Endodermal cell (in vitro differentiated cells): ENCODE measurements at regions not wholly inside any gene's neighbourhood (a gene's known extent, or its start where the extent isn't known, plus 50 kb on each side); places are given as distances from the start of the nearest gene placed in this dataset.
A peak's percentile ranks its signal among the peaks of the same experiment; 100 is the strongest.

ENCODE experiments used
- DNase-seq: peaks from one replicate; pipeline ENCODE4 v3.0.0-alpha.2; 2017
- H3K27ac ChIP-seq: 2 replicates; pipeline ENCODE4 v1.5.1; 2013; ENCODE audit warnings: mild to moderate bottlenecking, low read depth, low read length, moderate library complexity
- H3K27me3 ChIP-seq: 2 replicates; pipeline ENCODE4 v1.6.1; 2013; ENCODE audit warnings: mild to moderate bottlenecking, low read length, moderate library complexity; ENCODE audit not compliant: insufficient read depth, control insufficient read depth, poor library complexity, severe bottlenecking
- H3K36me3 ChIP-seq: 2 replicates; pipeline ENCODE4 v1.7.0; 2013; ENCODE audit warnings: mild to moderate bottlenecking, low read length, moderate library complexity; ENCODE audit not compliant: control insufficient read depth, insufficient read depth
- H3K4me1 ChIP-seq: one replicate; pipeline ENCODE4 v1.7.0; 2013; ENCODE audit warnings: low read length; ENCODE audit not compliant: control insufficient read depth, insufficient read depth
- H3K4me3 ChIP-seq: 2 replicates; pipeline ENCODE4 v1.5.1; 2013; ENCODE audit warnings: mild to moderate bottlenecking, low read length, moderate library complexity
- H3K9ac ChIP-seq: 2 replicates; pipeline ENCODE4 v1.6.1; 2013; ENCODE audit warnings: mild to moderate bottlenecking, low read length, moderate library complexity; ENCODE audit not compliant: poor library complexity, severe bottlenecking; ENCODE audit errors: extremely low read depth
- H3K9me3 ChIP-seq: 2 replicates; pipeline ENCODE4 v1.6.1; 2013; ENCODE audit warnings: mild to moderate bottlenecking, low read length, moderate library complexity; ENCODE audit not compliant: control insufficient read depth
- H3K27ac Mint-ChIP-seq: 2 replicates; pipeline ENCODE4 v1.8.0; 2020; ENCODE audit warnings: mixed read lengths
- H3K27me3 Mint-ChIP-seq: 2 replicates; pipeline ENCODE4 v1.8.0; 2021; ENCODE audit warnings: mild to moderate bottlenecking, mixed read lengths; ENCODE audit not compliant: insufficient read depth
- H3K36me3 Mint-ChIP-seq: 2 replicates; pipeline ENCODE4 v1.8.0; 2020; ENCODE audit warnings: low read depth, mixed read lengths
- H3K4me1 Mint-ChIP-seq: 2 replicates; pipeline ENCODE4 v1.8.0; 2020; ENCODE audit warnings: mixed read lengths
- H3K4me3 Mint-ChIP-seq: 2 replicates; pipeline ENCODE4 v1.8.0; 2020; ENCODE audit warnings: mild to moderate bottlenecking, moderate library complexity, mixed read lengths
- H3K9me3 Mint-ChIP-seq: 2 replicates; pipeline ENCODE4 v1.8.0; 2020; ENCODE audit warnings: mild to moderate bottlenecking, mixed read lengths
- WGBS, 2 experiments: methylation state at CpG; one replicate each; pipeline versions ENCODE4 v1.1.5 to v1.1.7; 2013; ENCODE audit warnings: missing lambda C conversion rate in 2 of 2, mixed read lengths in 1 of 2; ENCODE audit not compliant: insufficient coverage in 1 of 2, insufficient read length in 1 of 2; 5-methylcytosine and 5-hydroxymethylcytosine counted together
- TF ChIP-seq, protein P1 (sequence below): fragments of 200-600 bp; sonication (generic); conservative IDR thresholded peaks from 2 replicates; pipeline ENCODE4 v1.5.0; 2021; ENCODE audit warnings: antibody characterized with exemption, mild to moderate bottlenecking

DNA sequence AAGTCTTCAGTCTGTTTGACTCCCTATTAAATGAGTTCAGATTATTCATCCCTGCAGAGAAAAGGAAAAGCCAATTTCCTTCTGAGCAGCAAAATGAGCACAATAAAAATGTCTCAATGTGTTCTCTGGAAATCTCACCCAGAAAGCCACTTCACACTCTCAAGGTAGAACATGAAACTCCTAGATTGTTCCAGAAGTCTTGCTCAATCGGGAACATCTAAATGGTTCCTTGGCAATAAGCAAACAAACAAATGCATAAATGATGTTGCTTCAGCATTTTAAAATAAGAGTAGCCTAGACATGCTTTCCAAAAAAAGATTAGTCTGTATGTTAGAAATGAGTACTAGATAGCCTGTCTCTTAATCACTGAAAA, 59.7 kb upstream of the TNFRSF19 start:
- Histone ChIP-seq H3K4me3 (no peak overlapping the region), H3K27me3 (no peaks in the 10 kb centered on the region), H3K27ac (no peak overlapping the region), H3K9ac (no peak overlapping the region), H3K9me3 (no peaks in the 10 kb centered on the region), H3K4me1 (peaks cover 16% of the 10 kb centered on the region), H3K36me3 (no peaks in the 10 kb centered on the region)
- Mint-ChIP-seq H3K9me3 (no peaks in the 10 kb centered on the region), H3K36me3 (no peaks in the 10 kb centered on the region), H3K27me3 (no peaks in the 10 kb centered on the region), H3K4me3 (no peak overlapping the region), H3K4me1 (peaks cover 55% of the 10 kb centered on the region), H3K27ac (no peak overlapping the region)
- 95% methylated on average over 1 of the region's 1 CpG; no CpG with 5 or more reads in 1 of the 2 experiments for WGBS, 2 experiments
- TF ChIP-seq, protein P1, sequence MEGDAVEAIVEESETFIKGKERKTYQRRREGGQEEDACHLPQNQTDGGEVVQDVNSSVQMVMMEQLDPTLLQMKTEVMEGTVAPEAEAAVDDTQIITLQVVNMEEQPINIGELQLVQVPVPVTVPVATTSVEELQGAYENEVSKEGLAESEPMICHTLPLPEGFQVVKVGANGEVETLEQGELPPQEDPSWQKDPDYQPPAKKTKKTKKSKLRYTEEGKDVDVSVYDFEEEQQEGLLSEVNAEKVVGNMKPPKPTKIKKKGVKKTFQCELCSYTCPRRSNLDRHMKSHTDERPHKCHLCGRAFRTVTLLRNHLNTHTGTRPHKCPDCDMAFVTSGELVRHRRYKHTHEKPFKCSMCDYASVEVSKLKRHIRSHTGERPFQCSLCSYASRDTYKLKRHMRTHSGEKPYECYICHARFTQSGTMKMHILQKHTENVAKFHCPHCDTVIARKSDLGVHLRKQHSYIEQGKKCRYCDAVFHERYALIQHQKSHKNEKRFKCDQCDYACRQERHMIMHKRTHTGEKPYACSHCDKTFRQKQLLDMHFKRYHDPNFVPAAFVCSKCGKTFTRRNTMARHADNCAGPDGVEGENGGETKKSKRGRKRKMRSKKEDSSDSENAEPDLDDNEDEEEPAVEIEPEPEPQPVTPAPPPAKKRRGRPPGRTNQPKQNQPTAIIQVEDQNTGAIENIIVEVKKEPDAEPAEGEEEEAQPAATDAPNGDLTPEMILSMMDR: no peak
- DNase-seq: no peak

DNA sequence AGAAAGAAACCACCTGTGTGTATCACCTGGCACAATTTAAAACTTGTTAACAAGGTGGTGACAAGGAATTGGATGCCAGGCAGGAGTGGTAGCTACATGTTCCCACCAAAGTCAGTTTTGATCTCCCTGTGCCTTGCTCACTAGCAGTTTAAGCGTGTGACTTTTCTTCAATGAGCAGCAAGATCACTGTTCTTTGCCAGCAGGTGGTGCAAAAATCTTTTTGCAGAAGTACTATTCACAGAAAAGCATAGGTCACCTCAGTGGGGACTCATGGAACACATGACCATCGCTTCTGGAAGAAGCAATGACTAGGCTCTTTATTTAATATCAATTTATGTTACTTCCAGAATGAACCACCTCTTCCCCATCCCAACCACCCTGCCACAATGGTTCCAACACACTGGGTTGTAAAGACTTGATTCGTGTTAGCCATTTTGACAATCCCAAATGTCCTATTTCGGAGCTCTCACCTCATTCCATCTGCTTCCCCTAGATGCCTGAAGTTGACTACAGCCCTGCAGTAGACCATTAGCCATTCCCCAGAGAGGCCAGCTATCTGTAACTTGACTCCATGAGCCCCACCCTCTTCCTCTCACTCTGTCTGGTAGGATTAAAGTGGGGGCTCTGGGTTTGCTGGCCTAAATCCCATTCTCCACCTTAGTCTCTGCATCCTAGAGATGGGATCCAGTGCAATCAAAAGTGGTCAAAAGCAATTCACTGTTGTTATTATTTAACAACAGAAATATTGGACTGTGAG, 59.1 kb upstream of the TNFRSF19 start:
- H3K4me1 ChIP-seq: peaks cover 18% of the 10 kb centered on the region
- no peak overlapping the region for H3K4me3 Mint-ChIP-seq
- H3K36me3 ChIP-seq: no peaks in the 10 kb centered on the region
- DNase-seq: peak; percentile 53
- H3K9me3 ChIP-seq: no peaks in the 10 kb centered on the region
- H3K4me1 Mint-ChIP-seq: peaks cover 58% of the 10 kb centered on the region
- no peak overlapping the region for H3K27ac ChIP-seq
- no peaks in the 10 kb centered on the region for H3K36me3 Mint-ChIP-seq
- H3K27ac Mint-ChIP-seq: peak overlapping the region; percentile 55
- no peaks in the 10 kb centered on the region for H3K27me3 Mint-ChIP-seq
- no peak overlapping the region for H3K4me3 ChIP-seq
- H3K27me3 ChIP-seq: no peaks in the 10 kb centered on the region
- WGBS, 2 experiments: 88 to 93% methylated on average over 3 to 4 of the region's 4 CpGs
- TF ChIP-seq, protein P1: peak; percentile 20
- H3K9ac ChIP-seq: no peak overlapping the region
- H3K9me3 Mint-ChIP-seq: no peaks in the 10 kb centered on the region

DNA sequence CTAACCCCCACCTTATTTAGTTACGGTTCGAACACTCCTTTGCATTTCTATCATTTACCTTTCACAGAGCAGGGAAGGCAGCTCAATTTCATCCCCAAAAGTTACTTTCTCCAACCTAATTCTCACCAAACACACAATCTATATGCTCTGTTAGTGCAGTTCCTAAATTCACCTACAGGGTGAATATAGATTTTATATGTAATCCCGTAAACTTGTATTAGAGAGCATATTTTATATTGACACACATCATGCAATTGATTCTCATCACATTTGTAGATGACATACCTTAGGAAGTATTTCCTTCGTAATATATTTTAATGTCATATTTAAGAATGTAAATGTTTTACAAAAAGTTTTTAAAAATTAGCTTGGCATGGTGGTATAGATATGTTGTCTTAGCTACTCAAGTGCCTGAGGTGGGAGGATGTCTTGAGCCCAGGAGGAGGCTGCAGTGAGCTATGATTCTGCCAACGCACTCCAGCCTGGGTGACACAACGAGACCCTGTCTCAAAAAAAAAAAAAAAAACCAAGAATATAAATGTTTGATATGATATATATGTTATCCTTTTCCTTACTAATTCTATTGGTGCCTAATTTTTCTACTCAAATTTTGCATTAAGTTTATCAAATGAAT, 57.3 kb upstream of the TNFRSF19 start:
- TF ChIP-seq, protein P1: peak; percentile 61
- H3K9me3 Mint-ChIP-seq: no peaks in the 10 kb centered on the region
- Histone ChIP-seq H3K9ac (no peak overlapping the region), H3K4me1 (peaks cover 23% of the 10 kb centered on the region), H3K36me3 (no peaks in the 10 kb centered on the region), H3K4me3 (no peak overlapping the region), H3K27ac (no peak overlapping the region), H3K9me3 (no peaks in the 10 kb centered on the region), H3K27me3 (no peaks in the 10 kb centered on the region)
- peaks cover 61% of the 10 kb centered on the region for H3K4me1 Mint-ChIP-seq
- no peaks in the 10 kb centered on the region for H3K27me3 Mint-ChIP-seq
- DNase-seq: no peak
- no peak overlapping the region for H3K27ac Mint-ChIP-seq
- H3K36me3 Mint-ChIP-seq: no peaks in the 10 kb centered on the region
- H3K4me3 Mint-ChIP-seq: no peak overlapping the region
- 97 to 100% methylated on average over 2 to 4 of the region's 6 CpGs for WGBS, 2 experiments
